Jurkat, Clone E6-1 (cell line): ENCODE measurements at regions not wholly inside any gene's neighbourhood (a gene's known extent, or its start where the extent isn't known, plus 50 kb on each side); places are given as distances from the start of the nearest gene placed in this dataset.

Source experiments
- DNase-seq: peaks from one replicate; pipeline ENCODE4 v3.0.0-alpha.2; 2011; ENCODE audit warnings: low read depth, low spot score
- H3K4me3 ChIP-seq: 2 replicates; pipeline ENCODE4 v1.5.1; 2011; ENCODE audit warnings: mild to moderate bottlenecking, low read length, control low read depth, moderate library complexity

- no peak overlapping the region for H3K4me3 ChIP-seq
These were observed 182.8 kb upstream of the FOXQ1 start for GRCh38 chr6:1129131-1129530.

GRCh38 chr6:1127597-1128288 is 184.2 kb upstream of the FOXQ1 start:
- H3K4me3 ChIP-seq, result no peak overlapping the region
- DNase-seq, result no peak

More at GRCh38 chr6:1129131-1129530, 182.8 kb upstream of the FOXQ1 start:
- no peak for DNase-seq

DNA sequence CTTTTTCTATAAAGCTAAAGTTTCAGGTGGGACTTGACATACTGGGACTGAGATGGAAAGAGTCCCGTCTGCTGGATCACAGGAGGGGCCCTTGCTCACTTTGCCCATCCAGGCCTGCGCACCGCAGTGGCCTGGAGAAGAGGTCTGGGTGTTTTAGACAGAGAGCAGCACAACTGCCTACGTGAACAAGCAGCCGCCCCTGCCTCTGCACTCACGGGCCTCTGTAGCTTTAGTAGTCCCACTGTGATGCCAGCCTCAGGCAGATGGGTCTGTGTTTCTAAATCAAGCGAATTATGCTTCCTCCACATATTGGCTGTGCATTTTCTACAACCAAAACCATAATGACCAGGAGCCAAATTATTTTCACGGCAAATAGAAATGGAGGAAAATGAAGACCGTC is 184.8 kb upstream of the FOXQ1 start:
- no peak for DNase-seq

DNA sequence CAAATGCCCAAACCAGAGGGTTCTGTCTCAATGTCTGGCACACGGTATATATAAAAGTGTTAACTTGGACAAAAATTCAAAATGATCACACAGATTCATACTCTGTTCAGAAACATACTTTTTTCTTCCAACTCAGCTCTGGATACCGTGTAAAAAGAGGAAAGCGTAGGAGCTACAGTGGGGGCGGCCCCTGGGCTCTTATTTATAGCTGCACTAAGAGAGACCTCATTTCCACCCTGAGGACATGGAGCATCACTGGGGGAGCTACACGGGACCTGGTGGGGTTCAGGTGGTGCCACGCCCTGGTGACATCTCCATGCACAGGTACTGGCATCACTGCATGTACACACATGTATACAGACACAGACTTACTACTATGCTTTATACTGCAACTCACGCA is 185.9 kb upstream of the FOXQ1 start:
- DNase-seq, result no peak
- no peak overlapping the region for H3K4me3 ChIP-seq

More for the DNA sequence above, 184.8 kb upstream of the FOXQ1 start:
- no peak overlapping the region for H3K4me3 ChIP-seq

GRCh38 chr6:1125297-1125696 is 186.6 kb upstream of the FOXQ1 start:
- H3K4me3 ChIP-seq, result no peak overlapping the region
- no peak for DNase-seq

DNA sequence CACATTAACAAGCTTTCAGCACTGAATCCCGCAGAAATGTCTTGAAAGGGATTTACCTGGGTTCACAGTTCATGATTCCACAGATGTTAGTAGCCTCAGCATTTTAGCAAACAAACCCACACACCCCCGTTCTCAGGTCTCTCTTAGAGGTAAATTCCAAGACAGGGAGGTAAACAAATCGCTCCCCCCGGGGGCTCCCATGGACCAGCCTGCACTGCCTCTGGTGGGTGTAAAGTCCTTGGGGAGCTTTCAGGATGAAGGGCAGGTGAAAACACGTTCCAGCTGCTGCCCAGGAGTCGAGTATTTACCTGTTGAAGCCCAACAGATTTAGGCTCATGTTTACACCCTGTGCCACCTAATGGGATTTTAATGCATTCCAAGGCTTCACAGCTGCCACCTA is 187.0 kb upstream of the FOXQ1 start:
- no peak overlapping the region for H3K4me3 ChIP-seq
- no peak for DNase-seq

GRCh38 chr6:1123386-1124375 is 188.2 kb upstream of the FOXQ1 start:
- DNase-seq, result no peak
- no peak overlapping the region for H3K4me3 ChIP-seq

- DNase-seq, result no peak
- no peak overlapping the region for H3K4me3 ChIP-seq
These were observed 189.8 kb upstream of the FOXQ1 start for GRCh38 chr6:1122083-1122482.

DNA sequence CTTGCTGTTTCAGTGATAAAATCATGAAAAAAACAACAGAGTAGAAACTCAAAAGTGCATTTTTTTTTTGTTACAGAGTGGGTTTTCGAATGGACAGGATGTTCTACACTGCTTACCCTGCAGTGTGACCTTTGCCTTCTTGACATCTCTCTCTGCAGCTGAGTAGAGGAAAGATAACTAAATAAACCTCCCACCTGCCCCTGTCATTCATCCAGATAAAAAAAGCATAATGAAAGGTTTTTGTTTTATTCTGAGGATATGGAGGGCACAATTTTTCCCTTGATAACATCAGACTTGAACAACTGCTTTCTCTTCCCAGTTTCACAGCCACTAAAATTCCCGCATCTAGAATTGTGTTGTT is 193.6 kb upstream of the FOXQ1 start:
- no peak overlapping the region for H3K4me3 ChIP-seq
- DNase-seq, result no peak

GRCh38 chr6:1117530-1118286 is 194.2 kb upstream of the FOXQ1 start:
- no peak overlapping the region for H3K4me3 ChIP-seq
- no peak for DNase-seq

GRCh38 chr6:1116149-1116548 is 195.7 kb upstream of the FOXQ1 start:
- no peak for DNase-seq

GRCh38 chr6:1113916-1114540 is 197.9 kb upstream of the FOXQ1 start:
- no peak for DNase-seq
- H3K4me3 ChIP-seq, result no peak overlapping the region

More at GRCh38 chr6:1116149-1116548, 195.7 kb upstream of the FOXQ1 start:
- H3K4me3 ChIP-seq, result no peak overlapping the region

- no peak overlapping the region for H3K4me3 ChIP-seq
- no peak for DNase-seq
These were observed 200.5 kb upstream of the FOXQ1 start for GRCh38 chr6:1111361-1111760.

DNA sequence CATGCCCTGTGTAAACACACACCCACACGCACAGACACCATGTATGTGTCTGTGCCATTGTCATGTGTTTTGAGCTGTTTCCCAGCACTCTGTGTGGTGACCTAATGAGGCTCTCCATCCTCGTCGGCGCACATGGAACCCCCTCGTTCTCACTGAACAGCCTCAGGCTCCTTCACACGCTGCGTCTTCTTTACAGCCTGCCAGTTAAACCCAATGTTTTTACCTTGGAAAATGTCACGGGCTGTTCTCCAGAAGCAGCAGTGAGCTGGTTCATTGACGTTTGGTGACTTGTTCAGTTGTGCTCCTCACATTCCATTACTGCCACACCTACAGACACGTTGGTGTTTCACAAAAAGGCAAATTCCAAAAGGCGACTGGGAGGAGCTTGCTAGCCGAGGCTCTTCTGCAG is 201.0 kb upstream of the FOXQ1 start:
- DNase-seq, result no peak
- H3K4me3 ChIP-seq, result no peak overlapping the region

GRCh38 chr6:1110164-1110563 is 201.7 kb upstream of the FOXQ1 start:
- H3K4me3 ChIP-seq, result no peak overlapping the region
- no peak for DNase-seq

- DNase-seq, result no peak
- H3K4me3 ChIP-seq, result no peak overlapping the region
These were observed 202.8 kb upstream of the FOXQ1 start for GRCh38 chr6:1109134-1109533.

DNA sequence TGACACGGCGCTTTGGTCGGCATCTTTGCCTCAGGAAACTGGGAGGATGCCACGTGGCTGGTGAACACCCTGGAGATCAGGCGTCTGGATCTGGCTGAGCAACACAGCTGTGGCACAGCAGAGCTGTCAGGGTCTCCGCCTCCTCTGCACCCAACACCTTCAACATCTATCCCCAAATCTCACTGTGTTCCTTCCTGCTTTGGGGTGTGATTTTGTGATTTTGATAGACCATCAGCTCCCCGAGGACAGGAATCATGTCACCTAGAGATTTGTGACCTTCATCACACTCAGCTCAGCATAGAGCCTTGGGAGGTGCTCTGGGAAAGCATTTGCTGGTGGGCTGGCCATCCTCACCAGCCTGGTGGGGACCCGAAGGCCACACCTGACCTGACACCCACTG is 203.7 kb upstream of the FOXQ1 start:
- DNase-seq, result no peak
- no peak overlapping the region for H3K4me3 ChIP-seq

DNA sequence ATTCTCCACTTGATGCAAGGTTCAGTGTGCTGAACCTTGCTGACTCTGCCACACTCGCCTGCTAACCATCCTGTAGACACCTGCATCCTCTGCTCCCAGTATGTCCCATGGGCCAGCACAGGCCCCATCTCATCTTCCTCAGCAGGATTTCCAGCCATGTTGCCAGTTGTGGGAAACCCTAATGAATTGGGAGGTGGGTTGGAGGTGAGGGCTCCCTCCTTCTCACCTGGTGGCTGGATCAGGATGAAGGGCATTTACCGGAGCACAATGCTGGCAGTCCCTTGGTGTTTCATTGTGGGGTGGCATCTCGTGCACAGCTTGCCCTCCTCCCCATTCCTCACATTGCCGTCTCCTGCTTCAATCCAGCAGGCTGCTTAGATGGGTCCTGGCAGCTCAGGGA is 204.3 kb upstream of the FOXQ1 start:
- no peak overlapping the region for H3K4me3 ChIP-seq
- no peak for DNase-seq

GRCh38 chr6:1105833-1106400 is 206.0 kb upstream of the FOXQ1 start:
- DNase-seq, result no peak
- H3K4me3 ChIP-seq, result no peak overlapping the region
